Heart left ventricle (tissue), 13 donors: ENCODE measurements at regions not wholly inside any gene's neighbourhood (a gene's known extent, or its start where the extent isn't known, plus 50 kb on each side); places are given as distances from the start of the nearest gene placed in this dataset.

Experiments
- CTCF ChIP-seq, 12 donors: fragments of 200-600 bp; sonication (generic) in 4 of 12; IDR thresholded peaks; one replicate each; pipeline versions ENCODE4 v1.5.0 to v1.8.0; 2018 to 2022; ENCODE audit warnings: antibody characterized with exemption in 12 of 12, mild to moderate bottlenecking in 5 of 12
- POLR2A ChIP-seq, 2 donors: fragments of 450-650 bp; IDR thresholded peaks; one replicate each; pipeline ENCODE4 v1.6.1; 2017; ENCODE audit warnings: antibody characterized with exemption in 2 of 2, mild to moderate bottlenecking in 2 of 2, moderate library complexity in 2 of 2
- donor health status: ischemic (EF 13 %, LVEDD 7.1; RV severe dilation, severe dysfunction).
- donor health status: DM: no; HTN: yes; CAD: no.
- donor health status: DM: no; HTN: no; CAD: no.
- donor health status: ischemic (EF 25% LVEDD 6.9; RV normal size, moderate dysfunction).
- donor health status: ischemic (EF 25% LVEDD 5.7; RV mildly dilated, moderate dysfunction).
- donor health status: ischemic (EF 35%, LVEDD 5.7; RV mildly dilated, moderate dysfunction).
- donor health status: nonischemic (EF 11% LVEDD 7.7; RV severe dilation, severe dysfunction).
- donor health status: DM: yes; HTN: yes; CAD: no.
- donor health status: PGD.
- donor health status: ischemic (EF 29% LVEDD 5.4; RV normal size, mild dysfunction).
- donor health status: nonischemic (EF 23%, LVEDD 6.1; RV moderate dilation, normal function).

- no peak for TF ChIP-seq CTCF (IDR thresholded peaks at IDR 0.05)
- no peak for TF ChIP-seq POLR2A (IDR thresholded peaks at IDR 0.05)
Measured at GRCh38 chr1:177812650-177813049, 157.2 kb downstream of the SEC16B start.
